Stimulated activated CD4-positive, alpha-beta T cell treated with anti-CD3 and anti-CD28 coated beads, Interleukin-12 subunit alpha, Interleukin-12 subunit beta, amount 100 ng/mL, for 24 hours (primary cell): ENCODE measurements at regions not wholly inside any gene's neighbourhood (a gene's known extent, or its start where the extent isn't known, plus 50 kb on each side); places are given as distances from the start of the nearest gene placed in this dataset.

ENCODE experiments used
- DNase-seq, 2 experiments: peaks; one replicate each; pipeline ENCODE4 v3.0.0-alpha.2; 2020; ENCODE audit warnings: low read depth in 2 of 2

DNA sequence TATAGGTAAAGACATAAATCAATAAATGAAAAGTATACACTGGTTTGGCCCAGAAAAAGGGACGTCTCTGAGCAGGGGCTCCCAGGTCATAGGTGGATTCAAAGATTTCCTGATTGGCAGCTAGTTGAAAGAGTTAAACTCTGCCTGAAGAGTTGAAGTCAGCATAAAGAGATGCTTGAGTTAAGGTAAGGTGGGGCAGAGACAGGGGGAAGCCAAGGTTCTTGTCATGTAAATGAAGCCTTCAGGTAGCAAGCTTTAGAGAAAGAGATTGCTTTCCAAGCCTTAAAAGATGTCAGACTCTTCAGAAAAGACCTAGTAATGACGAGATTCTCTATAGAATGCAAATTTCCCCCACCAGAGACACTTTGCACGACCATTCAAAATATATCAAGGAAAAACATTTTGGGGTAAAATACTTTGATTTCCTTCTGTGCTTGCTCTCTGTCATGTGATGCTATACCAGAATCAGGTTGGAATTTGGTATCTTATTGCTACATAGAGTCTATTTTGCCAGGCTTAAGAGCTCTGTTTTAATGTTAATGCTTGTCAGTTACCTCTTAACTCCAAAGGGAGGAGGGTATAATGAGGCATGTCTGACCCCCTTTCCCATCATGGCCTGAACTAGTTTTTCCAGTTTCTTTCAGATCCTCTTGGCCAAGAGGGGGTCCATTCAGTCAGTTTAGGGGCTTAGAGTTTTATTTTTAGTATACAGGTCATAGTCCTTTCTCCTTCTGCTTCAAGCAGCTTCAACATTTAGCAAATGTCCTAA is 429.6 kb downstream of the ADRA2A start:
- DNase-seq, result no peak

DNA sequence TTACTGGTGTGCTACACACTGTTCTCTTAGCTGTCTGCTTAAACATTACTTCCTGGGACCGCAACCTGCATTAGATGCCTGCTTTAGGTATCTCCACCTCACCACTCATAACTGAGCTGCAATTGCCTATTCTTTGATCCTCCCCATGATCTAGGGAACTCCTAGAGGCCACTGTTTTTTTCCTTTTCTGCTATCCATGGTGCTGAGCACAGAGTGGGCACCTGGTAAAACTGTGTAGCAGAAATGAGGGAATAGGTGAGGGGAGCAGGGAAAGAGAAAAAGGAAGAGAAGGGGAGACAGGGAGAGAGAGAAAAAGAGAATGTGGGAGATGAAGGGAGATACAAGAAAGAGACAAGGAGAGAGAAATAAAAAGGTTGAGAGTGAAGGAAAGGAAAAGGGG is 434.9 kb downstream of the ADRA2A start:
- DNase-seq, result no peak

DNA sequence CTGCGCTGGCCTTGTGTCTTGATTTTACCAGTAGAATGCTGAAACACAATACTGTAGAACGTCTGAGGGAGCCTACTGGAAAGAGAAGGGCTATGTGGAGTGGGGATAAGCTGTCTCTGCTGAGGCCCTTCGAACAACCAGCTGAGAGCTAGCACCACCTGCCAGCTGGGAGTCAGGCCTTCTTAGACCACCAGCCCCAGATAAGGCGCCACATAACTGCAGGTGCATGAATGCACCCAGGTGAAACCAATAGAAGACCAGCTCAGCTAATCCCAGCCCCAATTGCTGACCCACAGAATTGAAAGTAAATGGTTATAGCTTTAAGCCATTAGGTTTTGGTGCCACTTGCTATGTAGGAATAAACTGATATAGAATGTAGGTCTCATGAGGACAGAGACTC is 438.4 kb downstream of the ADRA2A start:
- DNase-seq, result no peak

DNA sequence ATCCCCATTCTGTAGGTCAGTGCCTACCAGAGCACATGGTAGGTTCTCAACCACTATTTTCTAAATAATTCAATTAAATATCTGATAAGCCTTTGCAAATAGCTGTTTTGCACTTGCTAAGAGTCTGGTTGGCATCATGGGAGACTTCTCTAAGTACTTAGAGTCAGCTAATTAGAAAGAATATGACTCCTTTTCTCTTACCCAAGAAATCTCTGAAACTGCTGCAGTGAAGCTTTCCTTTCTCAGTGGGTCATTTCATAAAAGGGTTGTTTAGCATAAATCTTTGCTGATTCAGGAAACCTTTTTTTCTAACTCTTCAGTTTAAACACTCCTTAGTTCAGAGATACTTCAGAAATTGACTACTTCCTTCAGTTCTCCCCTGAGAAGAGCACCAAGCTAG is 438.9 kb downstream of the ADRA2A start:
- no peak for DNase-seq

DNA sequence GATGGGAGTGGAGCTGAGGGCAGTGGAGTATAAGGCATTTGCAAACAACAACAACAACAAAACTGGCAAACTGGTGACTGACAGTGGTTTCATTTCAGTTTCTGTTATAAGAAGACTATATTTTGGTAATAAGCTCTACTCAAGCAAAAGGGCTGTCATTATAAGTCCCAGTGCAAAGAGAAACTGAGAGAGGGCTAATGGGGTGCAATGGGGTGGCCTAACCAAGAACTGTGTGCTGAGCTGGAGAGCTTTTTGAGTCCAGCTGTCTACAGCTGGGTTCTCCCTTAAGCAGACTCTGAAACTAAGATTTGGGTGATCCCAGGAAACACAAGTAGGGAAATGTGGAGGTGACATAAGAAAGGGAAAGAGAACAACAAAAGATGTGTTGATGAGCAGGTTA is 439.3 kb downstream of the ADRA2A start:
- DNase-seq, result no peak

DNA sequence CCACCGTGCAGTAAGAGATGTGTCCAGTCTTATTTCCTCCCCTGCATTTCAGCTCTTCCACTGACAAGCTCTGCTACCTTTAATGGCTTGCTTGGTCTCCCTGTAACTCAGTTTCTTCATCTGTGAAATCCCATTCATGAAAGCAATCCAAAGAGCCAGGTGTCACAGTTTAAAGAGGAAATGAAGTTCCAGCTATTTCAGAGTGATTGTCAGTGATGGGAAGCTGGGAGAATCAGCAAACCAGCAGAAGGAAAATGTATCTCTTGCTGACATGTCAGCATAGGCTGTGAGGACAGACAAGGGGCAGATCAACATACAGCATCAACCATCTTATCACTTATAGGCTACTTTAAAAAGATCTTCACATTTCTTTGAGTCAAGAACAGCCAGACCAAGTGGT is 445.3 kb downstream of the ADRA2A start:
- DNase-seq, result no peak

DNA sequence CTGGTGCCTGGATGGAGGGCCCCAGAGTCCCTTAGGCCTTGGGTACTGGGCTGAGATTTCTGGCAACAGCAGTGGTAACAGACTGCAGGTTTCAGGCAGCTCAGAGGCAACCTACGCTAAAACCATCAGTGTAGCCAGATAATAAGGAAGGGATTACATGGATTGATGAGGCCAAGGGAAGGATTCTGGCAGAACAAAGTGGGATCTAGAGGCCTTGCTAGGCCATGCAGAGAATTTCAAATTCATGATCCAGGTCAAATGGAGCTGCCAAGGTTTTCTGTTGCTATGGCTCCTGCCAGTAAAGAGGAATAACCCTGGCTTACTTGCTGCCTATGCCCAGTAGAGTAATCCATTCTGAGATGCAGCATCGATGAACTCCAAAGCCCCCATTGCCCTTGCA is 445.7 kb downstream of the ADRA2A start:
- DNase-seq, result no peak

DNA sequence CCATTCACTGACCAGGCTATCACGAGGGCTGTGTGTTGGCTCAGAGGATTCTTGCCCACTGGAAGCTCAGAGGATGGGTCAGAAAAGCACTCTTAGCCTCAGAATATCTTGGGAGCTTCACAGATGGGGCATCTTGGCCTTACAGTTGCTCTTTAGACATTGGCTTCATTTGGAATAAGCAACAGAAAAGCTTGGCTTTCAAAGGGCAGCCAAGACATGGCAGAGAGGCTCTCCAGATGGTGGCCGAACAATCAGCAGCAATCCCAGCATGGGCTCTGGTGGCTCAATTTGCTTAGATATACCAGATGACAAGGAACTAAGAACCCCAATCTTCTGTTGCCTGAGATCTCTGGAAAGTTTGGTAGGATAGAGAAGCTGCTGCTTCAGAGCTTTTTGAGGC is 446.2 kb downstream of the ADRA2A start:
- no peak for DNase-seq

DNA sequence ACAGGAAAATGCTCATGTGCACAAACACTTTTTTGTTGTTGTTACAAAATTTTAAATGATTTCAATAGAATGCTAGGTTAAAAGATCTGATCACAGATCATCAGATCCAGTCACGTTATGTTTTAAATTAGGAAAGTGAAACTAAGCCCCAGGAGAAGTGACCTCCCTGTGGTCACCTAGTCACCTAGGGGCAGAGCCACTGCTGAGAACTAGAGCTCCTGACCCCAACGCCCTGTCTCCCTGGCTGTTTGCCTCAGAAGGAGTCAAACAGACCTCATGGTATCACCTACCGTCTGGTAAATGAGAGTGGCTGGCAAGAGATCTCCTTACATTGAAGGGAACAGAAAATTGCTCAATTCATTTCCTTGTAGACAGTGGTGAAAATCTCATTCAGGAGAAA is 447.3 kb downstream of the ADRA2A start:
- no peak for DNase-seq

DNA sequence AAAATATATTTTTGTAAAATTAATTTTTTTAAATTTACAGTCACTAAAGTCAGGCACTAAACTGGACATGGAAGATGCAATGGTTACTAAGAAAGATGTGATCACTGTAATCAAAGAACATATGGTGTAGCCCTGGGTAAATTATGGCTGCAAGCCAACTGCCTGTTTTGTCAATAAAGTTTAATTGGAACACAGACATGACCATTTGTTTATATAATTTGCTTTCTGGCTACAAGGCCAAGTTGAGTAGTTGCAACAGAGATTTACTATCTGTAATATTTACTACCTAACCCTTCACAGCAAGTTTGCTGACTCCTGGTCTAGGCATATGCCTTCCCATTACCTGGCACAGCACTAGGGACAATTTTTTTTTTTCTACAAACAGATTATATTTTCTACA is 448.9 kb downstream of the ADRA2A start:
- no peak for DNase-seq

DNA sequence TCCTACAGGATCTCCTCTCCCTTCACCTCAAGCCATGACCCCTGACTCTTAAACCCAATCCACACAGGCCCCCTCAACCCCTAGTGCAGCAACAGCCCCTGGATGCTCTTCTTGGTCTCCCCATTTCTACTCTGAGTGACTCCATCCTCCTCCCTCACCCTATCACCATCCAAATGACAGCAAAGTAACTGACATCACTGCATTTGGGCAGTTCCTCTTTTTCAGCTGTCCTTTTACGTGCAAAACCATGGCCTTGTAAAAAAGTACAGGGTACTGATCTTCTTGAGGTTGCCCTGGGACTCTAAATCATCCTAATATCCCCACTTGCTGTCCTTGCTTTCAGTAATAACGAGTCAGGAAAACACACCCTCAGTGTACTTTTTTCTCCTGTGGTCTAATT is 454.9 kb downstream of the ADRA2A start:
- DNase-seq, result no peak

DNA sequence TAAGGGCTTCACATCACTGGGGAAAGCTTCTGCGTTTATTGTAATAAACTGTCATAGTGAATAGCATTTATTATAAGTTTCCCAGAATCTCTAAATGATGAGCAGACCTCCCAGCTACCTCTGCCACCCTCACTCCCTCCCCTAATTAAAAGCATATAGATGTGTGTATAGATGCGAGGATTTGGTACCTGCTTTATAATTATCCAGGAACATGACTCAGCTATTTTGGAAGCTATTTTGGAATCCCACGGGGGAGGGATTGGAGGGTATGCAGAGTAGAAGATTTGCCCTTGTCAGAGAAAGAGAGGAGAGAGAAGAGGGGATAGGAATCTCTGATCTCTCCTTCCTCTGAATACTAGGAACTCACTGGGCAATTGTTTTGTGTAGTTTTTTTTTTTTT is 455.3 kb downstream of the ADRA2A start:
- DNase-seq, result no peak

DNA sequence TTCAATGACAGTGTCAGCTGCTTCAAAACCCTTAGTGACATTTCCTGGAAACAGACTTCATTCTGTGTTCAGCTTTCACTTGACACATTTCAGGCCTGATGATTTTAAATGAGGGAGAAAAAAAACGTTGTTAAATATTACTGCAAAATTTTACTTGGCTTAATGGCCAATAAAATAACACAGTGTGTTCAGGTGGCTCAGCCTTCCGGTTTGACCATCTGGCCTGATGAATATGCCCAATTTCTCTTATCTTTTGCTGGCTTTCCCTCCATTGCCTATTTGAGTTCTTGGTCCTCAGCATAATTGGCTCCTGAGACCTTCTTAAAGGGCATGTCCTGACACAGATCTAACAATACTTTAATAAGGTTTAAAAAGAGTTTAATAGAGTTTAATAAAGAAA is 462.4 kb downstream of the ADRA2A start:
- no peak for DNase-seq

DNA sequence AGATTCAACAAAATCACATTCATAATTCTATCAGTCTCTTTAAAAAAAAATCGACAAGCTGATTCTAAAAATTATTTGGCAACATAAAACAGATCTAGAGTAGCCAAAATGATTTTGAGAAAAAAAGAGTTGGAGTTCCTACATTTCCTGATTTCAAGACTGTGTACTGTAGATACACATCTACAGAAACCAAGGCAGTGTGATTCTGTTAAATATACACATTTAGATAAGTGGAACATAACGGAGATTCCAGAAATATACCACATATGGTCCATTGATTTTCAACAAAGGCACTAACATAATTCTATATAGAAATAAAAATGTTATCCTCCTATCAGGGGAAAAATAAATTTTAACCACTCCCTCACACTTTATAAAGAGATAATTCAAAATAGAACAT is 467.0 kb downstream of the ADRA2A start:
- DNase-seq, result no peak

DNA sequence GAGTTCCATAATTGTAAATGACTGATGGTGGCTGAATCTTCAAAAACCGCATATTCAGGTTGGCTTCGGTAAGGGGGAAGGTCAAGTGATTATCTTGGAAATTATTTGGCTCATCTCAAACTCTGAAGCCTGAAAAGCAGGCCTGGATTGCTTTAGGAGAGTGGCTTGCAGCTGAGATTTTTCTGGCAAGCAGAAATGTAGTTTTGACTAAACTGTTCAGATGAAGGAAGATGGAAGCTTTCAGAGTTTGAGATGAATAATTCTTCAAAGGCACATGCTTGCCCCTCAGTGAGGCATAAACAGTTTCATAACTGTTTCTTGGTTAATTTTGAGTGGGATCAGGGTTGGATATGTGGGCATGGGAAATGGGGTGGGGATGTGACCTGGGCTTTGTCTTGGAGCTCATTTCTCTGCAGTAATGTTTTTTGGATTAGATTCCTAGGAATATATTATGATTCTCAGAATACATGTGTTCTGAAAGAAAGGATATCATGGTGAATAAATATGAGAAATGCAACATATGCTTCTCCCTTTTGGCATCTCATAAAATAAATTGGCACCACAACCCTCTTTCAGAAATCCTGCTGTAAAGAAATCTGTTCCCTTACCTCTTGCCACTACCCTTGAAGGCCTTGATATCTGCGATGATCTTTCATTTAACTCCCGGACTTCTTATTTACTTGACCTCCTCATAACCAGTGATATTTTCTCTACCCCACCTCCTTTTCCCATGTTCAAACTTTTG is 469.2 kb downstream of the ADRA2A start:
- no peak for DNase-seq

DNA sequence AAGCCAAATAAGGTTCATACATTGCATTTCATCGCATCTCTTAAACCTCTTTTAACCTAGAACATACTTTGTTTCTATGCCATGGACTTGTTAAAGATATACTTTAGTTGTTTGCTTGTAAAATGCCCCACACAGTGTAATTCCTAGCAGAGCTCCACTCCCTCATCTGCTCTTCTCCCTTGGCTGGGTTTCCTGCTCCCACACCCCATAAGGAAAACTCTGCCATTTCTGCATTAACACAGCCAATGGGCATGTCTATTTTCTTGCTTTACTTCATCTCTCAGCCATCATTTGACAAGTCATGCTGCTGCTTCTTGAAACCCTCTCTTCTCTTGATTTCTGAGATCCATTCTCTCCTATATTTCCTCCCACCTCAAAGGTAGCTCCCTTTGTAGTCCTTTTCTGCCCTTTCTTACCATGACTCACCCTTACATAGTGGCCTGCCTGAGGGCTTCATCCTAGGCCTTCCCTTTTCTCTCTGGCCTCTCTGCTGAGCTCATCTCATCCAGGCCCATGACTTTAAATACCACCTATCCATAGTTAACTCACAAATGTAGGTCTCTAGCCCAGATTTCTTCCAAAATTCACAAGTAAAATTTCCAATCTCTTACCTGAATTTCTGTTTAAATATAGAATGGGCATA is 471.4 kb downstream of the ADRA2A start:
- no peak for DNase-seq

DNA sequence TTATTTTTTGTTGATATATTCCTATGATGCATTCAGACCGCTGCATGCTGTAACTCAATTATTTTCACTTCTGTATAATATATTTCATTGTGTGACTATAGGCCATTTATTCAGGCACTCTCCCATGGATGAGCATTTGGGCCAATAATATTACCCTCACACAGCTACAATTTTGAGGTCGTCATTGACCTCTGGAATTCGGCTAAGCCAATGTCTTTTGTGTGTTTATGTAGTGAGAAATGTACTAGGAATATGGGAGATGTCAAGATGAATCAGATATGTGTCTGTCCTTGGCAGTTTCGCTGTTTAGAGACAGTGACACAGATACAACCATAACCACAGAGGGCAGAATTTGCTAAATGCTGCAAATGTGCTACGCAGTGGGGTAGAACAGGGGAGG is 474.2 kb downstream of the ADRA2A start:
- no peak for DNase-seq

DNA sequence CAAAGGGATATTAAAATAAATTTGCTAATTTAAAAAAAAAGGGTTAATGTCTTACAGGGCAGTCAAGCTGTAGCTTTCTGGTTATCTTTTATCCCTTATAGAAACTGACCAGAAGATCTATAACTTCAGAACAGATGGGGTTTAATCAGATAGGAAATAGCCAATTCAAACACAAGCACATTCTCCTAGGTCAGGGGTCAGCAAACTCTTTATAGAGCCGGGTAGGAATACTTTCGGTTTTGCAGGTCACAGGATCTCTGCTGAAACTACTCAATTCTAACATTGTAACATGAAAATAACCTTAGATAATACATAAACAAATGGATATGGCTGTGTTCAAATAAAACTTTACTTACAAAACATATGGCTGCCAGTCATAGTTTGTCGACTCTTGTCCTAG is 479.8 kb downstream of the ADRA2A start:
- DNase-seq, result no peak

DNA sequence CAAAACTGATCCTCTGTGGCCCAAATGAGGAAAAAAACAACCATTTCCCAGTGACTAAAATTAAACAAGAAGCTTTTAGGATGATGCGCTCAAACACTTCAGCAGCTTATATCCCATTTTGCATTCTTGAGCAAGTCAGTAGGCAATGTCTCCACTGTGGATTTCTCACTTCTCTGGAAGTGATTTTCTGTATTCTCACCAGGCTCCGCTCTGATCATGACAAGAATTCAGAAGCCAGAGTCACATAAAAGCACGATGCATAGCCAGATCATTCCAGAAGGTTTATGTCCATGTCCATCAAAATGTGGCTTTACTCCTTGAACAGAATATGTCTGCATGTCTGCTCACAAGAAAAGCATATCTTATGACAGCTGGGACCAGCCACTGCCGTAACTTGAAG is 481.4 kb downstream of the ADRA2A start:
- no peak for DNase-seq

DNA sequence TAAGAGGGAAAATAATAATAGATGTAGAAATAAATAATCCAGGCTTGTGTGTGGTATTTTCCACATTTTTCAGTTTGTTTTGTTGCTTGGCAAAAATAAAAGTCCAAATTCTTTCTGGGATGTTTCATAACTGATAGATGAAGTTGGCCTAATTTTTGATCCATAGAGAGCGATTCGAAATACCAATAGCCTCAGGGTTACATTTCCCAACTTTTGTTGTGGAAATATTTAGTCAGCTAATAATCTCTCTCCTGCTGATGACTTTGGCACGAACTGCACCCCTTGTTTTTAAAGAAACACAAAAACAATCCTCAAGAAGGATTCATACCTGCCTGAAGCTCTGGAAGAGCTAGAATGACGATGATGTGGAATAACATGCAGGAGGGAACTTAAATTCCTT is 483.2 kb downstream of the ADRA2A start:
- no peak for DNase-seq

DNA sequence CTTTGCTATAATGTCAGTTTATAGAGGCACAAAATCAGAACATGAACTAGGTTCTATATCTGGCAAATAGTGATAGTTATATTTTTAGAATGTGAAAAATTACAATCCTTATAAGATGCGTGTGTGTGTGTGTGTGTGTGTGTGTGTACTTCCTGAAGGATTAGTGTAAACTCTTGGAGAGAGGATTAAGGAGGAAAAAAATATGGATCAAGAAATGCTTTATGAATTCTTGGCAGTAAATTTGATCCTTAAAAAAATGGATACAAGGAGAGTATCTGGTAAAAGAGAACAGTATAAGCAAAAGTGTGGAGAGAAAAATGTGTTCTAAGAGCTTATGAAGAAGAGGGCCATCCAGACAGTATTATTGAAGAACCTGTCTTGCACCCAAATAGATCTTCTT is 484.3 kb downstream of the ADRA2A start:
- DNase-seq, result no peak

DNA sequence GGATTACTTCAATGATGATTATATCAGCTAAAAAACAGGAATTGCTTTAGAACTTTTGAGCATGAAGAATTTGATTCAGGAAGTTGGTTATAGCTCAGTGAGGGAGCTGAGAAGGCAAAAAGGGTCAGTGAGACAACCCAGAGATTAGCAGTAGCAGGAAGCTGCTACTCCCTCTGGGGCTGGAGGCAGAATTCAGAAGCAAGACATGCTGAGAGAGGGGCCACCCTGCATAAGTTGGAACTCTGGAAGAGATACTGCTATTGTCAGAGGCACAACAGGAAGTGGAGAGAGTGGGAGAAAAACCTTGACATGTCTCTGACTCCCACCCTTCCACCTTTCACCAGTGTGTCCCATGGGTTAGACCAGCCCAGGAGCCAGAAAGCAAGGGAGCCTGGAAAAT is 488.7 kb downstream of the ADRA2A start:
- no peak for DNase-seq

DNA sequence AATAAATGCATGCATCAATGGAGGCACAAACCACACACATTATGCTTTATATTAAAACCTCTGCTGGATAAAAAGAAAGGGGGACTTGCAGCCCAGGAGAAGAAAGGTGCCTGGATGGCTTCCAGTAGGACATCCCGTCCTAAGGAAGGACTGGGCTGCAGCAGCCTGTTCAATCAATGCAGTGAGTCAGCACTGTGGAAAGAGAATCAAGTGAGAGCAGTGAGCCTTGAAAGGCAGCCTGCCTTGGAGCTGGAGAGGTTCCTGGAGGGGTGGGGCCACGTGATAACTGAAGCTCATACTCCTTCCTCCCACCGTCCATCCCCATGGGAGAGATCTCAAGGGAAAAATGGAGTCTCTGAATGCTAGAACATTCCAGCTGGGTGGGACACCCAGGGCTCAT is 501.2 kb downstream of the ADRA2A start:
- no peak for DNase-seq
